CD4-positive, alpha-beta T cell treated with Interleukin-1 beta for 1 hour (primary cell): ENCODE measurements at regions not wholly inside any gene's neighbourhood (a gene's known extent, or its start where the extent isn't known, plus 50 kb on each side); places are given as distances from the start of the nearest gene placed in this dataset.
"Not testable (repeated sequence)": the region's sequence is repeated elsewhere in the genome, so short reads cannot be mapped to it uniquely, and the experiment has no call there.

ENCODE experiments used
- DNase-seq, 2 donors: peaks; one replicate each; pipeline ENCODE4 v3.0.0-alpha.2; 2020 to 2022

DNA sequence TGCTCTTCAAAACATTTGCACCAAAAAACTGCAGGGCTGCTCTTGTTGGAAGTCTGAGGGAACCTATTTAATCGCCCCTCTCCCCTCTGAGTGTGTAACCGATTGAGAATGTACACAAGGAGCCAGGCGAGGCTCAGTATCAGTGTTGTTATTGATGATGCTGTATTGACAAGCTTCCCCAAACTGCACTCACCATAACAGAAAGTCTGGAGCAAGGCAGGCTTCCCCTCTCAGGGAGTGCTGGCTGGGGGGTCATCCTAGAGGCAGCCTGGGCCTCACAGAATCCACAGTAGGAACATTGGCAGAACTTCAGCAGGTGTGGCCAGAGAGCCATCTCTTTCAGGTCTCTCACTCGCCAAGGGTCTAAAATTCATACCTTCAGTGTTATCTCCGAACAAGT, 58.1 kb upstream of the TUNAR start:
- DNase-seq, result no peak

GRCh38 chr14:95817271-95817670, 59.4 kb upstream of the TUNAR start:
- DNase-seq, result no peak

DNA sequence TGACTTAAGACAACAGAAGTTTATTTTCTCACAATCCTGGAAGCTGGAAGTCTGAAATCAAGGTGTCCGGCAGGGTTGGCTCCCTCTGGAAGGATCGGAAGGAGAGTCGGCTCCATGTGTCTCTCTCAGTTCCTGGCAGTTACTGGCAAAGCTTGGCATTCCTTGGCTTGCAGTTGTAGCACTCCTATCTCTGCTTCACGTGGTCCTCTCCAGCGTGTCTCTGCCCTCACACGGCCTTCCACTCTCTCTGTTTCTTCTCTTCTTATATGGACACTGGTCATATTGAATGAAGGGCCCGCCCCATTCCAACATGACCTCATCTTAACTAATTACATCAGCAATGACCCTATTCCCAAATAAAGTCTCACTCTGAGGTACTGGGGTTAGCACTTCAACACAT, 60.1 kb upstream of the TUNAR start:
- no peak for DNase-seq

- no peak for DNase-seq
Observed at GRCh38 chr14:95815226-95815690, 61.4 kb upstream of the TUNAR start.

DNA sequence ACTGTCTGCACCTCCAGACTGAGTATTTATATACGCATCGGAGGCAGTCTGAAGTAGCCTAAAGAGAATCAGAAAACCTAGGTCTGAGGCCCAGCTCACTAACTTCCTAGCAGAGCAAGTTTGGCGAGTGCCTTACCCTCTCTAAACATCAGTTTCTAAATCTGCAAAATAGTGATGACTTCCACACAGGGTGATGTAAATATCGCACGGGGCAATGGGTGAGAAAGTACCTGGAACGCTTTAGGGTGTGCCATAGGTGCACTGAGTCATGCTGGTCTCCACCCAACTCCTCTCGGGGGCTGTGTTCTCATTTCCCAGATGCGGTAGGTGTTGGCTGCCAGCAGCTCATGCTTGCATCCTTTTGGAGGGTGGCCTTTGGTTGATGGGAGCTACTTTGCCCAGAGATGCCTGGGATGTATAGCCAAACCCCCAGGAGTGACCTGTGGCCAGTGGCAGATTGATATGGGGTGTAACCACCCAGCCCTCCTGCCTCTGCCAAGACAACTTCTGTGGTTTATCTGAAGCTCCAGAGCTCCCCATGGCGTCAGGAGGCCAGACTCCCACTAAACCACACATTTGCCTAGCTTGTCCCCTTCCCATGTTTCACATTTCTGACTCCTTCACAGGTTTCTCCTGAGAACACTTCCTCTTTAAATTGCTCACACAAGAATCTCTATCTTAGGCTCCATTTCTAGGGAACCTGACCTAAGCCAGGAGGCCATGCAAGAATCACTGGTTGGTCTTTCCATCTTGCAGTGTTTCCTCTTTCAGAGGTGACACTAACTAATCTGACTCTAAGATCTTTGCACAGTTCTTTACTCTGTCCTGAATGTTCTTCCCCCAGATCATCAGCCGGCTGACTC, 62.0 kb upstream of the TUNAR start:
- DNase-seq, result no peak

- no peak for DNase-seq
Observed at GRCh38 chr14:95811813-95812212, 64.8 kb upstream of the TUNAR start.

DNA sequence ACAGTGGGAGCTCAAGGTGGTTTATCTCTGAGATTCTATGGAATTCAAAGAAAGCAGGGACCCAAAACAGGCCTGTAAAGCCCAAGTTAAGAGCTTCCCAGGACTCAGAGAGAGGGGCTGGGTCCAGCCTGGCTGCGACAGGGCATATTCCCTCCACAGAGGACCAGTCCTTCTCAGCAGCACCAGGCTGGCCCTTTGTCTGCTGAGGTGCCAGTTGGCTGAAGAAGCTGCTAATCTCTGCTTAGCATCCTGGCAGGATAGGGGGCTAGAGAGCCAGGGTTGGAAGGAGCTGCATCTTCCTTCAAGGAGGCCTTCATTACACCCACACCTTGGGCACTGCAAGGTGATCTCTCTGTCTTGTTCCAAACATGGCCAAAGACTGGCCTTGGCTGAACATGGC, 68.3 kb upstream of the TUNAR start:
- no peak for DNase-seq

DNA sequence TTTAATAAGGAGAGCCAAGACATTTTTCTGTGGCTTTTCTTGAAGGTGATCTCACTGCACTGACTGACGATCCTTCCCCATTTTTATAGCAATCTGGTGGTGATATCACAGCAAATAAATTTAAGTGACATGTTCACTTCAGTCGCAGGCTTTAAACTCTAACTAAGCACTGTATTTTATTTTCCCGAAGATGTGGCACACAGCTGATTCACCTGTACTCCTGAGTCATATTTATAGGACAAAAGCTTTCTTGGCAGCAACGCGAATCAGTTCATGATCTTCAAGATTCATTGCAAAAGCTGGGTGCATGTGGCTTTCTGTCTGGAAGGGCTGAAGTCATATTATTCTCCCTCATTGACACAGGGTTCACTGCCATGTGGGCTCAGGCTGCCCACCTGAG, 79.8 kb upstream of the TUNAR start:
- no peak for DNase-seq

- no peak for DNase-seq
Observed at GRCh38 chr14:95787941-95788340, 74.0 kb upstream of the TCL1A start.

DNA sequence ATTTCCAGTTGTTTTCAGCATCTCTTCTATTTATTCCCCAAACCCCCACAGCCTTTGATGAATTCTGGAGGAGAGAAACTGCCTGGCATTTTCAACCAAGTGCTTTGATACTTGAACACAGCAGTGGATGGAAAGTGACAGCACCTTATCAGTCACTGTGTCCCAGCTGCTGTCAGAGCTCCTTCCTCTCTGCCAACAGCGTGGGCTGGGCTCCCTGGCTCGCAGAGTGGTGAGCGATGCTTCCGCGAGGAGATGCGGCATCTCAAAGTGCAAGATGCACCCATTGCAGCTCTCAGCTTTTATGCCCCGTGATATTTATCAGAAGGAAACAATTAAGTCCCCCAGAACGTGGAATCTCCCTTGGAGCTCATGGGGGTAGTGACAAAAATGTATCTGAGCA, 72.6 kb upstream of the TCL1A start:
- DNase-seq, result no peak

DNA sequence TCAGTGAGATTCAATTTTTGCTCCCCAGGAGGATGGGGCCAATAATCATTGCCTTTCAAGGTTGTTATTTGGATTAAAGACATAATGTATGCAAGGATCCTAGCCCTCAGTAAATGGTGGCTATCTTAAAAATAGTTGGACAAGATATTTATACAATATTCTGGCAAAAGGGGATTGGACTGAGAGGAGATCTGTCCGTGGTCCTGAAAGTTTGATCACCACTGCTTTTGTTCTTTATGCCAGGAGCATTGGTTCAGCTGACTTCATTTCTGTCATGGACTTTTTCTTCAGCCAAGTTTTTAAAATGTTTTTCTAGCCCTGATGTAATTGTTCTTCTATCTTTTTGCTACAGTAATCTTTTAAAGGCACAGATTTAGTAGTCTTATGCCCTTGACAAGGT, 70.2 kb upstream of the TCL1A start:
- DNase-seq, result no peak

- no peak for DNase-seq
Observed at GRCh38 chr14:95776798-95777534, 63.0 kb upstream of the TCL1A start.

DNA sequence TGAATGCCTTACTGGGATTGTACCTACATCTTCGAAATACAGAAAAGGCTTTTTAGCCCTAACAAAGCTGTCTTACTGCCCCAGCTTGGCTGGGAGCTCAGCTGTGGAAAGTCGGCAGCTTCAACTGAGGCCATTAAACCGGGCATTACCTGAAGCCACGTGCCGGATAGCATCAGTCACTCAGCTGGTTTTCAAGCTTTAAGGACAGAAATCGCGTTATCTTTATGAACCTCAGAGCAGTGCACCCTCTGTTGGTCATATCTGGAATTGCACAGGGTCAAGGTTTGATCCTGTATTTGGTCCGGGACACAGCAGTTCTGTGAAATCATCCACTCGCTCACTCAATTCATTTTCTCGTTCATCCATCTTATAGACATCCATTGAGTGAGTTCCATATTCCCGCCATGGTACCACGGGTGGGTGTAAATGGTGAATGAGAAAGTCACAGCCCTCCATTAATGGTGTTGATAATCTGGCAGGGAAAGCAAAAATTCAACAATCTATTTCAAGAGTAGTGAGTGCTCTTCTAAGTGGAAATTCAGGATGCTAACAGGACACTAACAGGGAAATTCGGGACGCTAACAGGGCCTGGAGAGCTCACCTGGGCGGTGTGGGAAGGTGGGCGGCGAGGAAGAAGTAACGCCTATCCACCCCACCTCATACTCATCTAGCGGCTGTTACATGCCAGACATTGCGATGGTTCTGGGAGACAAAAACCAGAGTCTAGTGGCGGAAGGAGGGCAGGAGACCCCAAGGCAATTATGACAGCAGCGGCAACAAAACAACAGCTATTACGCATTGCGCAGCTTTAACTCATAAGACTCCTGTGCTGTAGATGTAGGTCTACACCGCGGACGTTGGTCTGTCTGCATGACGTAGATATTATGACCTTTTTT, 60.6 kb upstream of the TCL1A start:
- peak; percentile 28 to 49 for DNase-seq

- DNase-seq, result no peak
Observed at GRCh38 chr14:95770777-95771176, 56.9 kb upstream of the TCL1A start.

DNA sequence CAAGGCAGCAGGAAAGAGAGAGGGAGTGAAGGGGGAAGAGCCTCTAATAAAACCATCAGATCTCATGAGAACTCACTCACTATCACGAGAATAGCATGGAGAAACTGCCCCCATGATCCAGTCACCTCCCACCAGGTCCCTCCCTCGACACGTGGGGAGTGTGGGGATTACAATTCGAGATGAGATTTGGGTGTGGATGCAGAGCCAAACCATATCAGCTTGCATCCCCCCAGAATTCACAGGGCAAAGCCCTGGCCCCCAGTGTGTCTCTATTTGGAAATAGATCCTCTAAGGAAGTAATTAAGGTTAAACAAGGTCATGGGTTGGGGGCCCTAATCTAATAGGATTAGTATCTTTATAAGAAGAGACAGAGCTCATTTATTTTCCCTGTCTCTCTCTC, 56.1 kb upstream of the TCL1A start:
- DNase-seq, result no peak

DNA sequence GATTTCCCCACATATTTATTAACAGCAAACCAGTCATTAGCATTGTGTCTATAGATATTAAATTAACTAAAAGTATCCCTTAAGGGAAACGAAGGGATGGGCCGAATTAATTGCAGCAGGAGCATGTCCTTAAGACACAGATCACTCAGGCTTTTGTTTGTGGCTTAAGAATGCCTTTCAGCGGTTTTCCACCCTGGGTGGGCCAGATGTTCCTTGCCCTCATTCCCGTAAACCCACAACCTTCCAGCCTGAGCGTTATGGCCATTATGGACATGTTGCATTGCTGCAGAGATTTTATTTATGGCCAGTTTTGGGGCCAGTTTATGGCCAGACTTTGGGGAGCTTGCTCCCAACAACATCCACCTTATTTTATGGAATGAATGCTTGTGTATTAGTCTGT, 55.5 kb upstream of the TCL1A start:
- DNase-seq, result not testable (repeated sequence)

DNA sequence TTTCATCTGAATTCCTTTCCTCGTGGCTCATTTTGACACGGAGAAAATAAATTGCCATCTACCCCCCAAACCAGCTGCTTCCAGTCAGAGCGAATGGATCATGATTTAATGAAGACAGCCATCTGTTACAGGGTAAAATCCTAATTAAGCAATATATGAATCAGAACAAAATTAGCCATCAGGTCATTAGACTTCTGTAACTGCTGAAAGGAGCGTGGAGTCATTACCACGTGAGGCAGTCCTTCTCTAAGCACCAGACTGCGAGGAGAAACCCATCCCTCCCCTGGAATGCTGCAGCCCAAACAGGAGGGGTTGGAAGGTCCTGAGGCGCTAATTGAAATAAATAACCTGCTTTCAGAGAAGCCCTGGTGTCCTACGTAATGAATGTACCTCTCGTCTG, 51.1 kb upstream of the TCL1A start:
- no peak for DNase-seq

- DNase-seq, result no peak
Observed at GRCh38 chr14:95763875-95764274, 50.0 kb upstream of the TCL1A start.
